Activated CD4-positive, alpha-beta T cell treated with anti-CD3 and anti-CD28 coated beads for 48 hours (primary cell): ENCODE measurements at regions not wholly inside any gene's neighbourhood (a gene's known extent, or its start where the extent isn't known, plus 50 kb on each side); places are given as distances from the start of the nearest gene placed in this dataset.
"Not testable (repeated sequence)": the region's sequence is repeated elsewhere in the genome, so short reads cannot be mapped to it uniquely, and the experiment has no call there.

Source experiments
- DNase-seq: peaks from one replicate; pipeline ENCODE4 v3.0.0-alpha.2; 2020

GRCh38 chr4:181761156-181761555 is 482.0 kb upstream of the TENM3 start:
- DNase-seq = no peak

GRCh38 chr4:181766061-181766548 is 477.1 kb upstream of the TENM3 start:
- DNase-seq = no peak

- no peak for DNase-seq
Observed at GRCh38 chr4:181770971-181771370, 472.2 kb upstream of the TENM3 start.

GRCh38 chr4:181775298-181775697 is 467.9 kb upstream of the TENM3 start:
- DNase-seq = no peak

GRCh38 chr4:181776264-181777054 is 466.7 kb upstream of the TENM3 start:
- no peak for DNase-seq

GRCh38 chr4:181777518-181777917 is 465.7 kb upstream of the TENM3 start:
- DNase-seq = no peak

- DNase-seq = no peak
Observed at GRCh38 chr4:181784881-181785280, 458.3 kb upstream of the TENM3 start.

GRCh38 chr4:181792641-181793040 is 450.6 kb upstream of the TENM3 start:
- no peak for DNase-seq

GRCh38 chr4:181793096-181793495 is 450.1 kb upstream of the TENM3 start:
- no peak for DNase-seq

- no peak for DNase-seq
Observed at GRCh38 chr4:181796502-181796901, 446.7 kb upstream of the TENM3 start.

- DNase-seq = no peak
Observed at GRCh38 chr4:181798536-181798935, 444.7 kb upstream of the TENM3 start.

- DNase-seq = no peak
Observed at GRCh38 chr4:181799561-181800069, 443.6 kb upstream of the TENM3 start.

GRCh38 chr4:181802207-181802606 is 441.0 kb upstream of the TENM3 start:
- no peak for DNase-seq

GRCh38 chr4:181807771-181808170 is 435.4 kb upstream of the TENM3 start:
- DNase-seq = no peak

GRCh38 chr4:181810711-181811110 is 432.5 kb upstream of the TENM3 start:
- DNase-seq = no peak

- DNase-seq = not testable (repeated sequence)
Observed at GRCh38 chr4:181811550-181811949, 431.7 kb upstream of the TENM3 start.

GRCh38 chr4:181819946-181820345 is 423.3 kb upstream of the TENM3 start:
- no peak for DNase-seq

GRCh38 chr4:181820553-181820952 is 422.6 kb upstream of the TENM3 start:
- DNase-seq = no peak

- DNase-seq = no peak
Observed at GRCh38 chr4:181821039-181822004, 421.9 kb upstream of the TENM3 start.

- DNase-seq = no peak
Observed at GRCh38 chr4:181822005-181822375, 421.2 kb upstream of the TENM3 start.

GRCh38 chr4:181823183-181823582 is 420.0 kb upstream of the TENM3 start:
- no peak for DNase-seq

GRCh38 chr4:181823645-181824044 is 419.6 kb upstream of the TENM3 start:
- no peak for DNase-seq

GRCh38 chr4:181825564-181825963 is 417.6 kb upstream of the TENM3 start:
- no peak for DNase-seq

GRCh38 chr4:181827246-181827645 is 416.0 kb upstream of the TENM3 start:
- DNase-seq = no peak
